ENCODE measurements at regions not wholly inside any gene's neighbourhood (a gene's known extent, or its start where the extent isn't known, plus 50 kb on each side); places are given as distances from the start of the nearest gene placed in this dataset.
"Not testable (repeated sequence)": the region's sequence is repeated elsewhere in the genome, so short reads cannot be mapped to it uniquely, and the experiment has no call there.

GRCh38 chr2:78782196-78782595, 243.3 kb upstream of the REG3G start:
- intact Hi-C loops (cut with DNase I) = no loop called here
- no peak for DNase-seq

GRCh38 chr2:78811955-78812610, 213.4 kb upstream of the REG3G start:
- DNase-seq = no peak
- intact Hi-C loops (cut with DNase I) = no loop called here

DNA sequence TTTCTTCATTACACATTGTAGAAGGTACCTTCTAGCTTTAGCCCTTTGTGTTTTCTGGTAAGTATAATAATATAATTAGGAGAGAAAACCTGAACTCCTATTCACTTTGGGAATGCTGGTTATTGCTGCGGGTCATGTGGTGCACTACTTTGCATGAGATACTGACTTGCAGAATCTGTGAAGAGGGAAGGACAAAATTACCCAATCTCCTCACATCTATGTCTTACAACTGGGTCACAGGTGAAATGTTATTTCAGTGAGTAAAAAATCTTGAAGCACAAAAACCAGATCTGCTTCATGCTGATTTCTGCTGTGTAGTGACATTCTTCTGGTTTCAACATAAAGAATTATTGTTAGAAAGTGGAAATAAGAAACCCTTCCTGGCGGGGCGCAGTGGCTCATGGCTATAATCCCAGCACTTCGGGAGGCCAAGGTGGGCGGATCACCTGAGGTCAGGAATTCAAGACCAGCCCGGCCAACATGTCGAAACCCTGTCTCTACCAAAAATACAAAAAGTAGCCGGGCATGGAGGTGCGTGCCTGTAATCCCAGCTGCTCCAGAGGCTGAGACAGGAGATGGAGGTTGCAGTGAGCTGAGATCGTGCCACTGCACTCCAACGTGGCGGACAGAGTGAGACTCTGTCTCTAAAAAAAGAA, 211.0 kb upstream of the REG3G start:
- intact Hi-C loops (cut with DNase I) = no loop called here
- no peak for DNase-seq

GRCh38 chr2:78817430-78817829, 208.1 kb upstream of the REG3G start:
- intact Hi-C loops (cut with DNase I) = no loop called here
- no peak for DNase-seq

DNA sequence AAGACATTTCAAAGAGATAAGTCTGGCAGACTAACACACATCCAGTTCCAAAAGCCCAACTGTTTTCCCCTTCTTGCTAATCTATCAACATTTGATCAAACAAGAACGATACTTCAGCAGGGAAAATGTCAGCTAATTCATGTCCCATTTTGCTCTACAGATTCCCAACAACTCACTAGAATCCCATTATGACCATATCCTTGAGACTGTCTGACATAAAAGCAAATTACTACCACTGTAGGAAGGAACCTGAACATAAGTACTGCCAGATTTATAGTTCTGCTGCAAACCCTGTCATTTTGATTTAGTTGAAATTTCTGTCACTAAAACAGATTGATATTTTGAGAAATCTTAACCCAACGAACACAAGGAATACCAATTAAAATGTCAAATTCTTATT, 193.0 kb upstream of the REG3G start:
- intact Hi-C loops (cut with DNase I) = no loop called here
- DNase-seq = no peak

DNA sequence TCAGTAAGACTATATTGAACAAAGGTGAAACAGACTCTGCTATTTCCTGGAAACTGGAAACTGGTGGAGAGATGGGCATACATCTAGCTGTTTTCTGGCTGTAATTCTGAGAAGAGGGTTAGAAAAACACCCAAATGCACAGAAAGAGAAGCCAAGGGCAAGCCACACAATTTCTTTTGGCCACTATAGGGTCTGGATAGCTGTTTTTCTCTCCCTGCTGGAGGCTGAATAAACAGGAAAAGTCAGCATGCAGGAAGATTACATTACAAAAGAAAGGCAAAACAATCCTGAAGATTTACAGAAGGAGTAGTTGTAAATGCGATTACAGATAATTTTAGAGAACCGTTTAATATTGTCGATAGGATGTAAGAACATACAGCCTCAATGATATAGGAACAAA, 186.2 kb upstream of the REG3G start:
- DNase-seq = no peak
- intact Hi-C loops (cut with DNase I) = no loop called here

DNA sequence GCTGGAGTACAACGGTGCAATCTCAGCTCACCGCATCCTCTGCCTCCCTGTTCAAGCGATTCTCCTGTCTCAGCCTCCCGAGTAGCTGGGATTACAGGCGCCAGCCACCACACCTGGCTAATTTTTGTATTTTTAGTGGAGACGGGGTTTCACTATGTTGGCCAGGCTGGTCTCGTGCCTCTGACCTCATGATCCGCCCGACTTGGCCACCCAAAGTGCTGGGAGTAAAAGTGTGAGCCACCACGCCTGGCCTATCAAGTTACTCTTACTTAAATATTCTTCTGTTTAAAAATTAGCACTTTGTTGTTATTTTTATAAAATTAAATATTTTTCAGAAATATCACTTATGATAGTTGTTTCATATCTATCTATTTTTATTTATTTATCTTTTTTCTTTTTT, 185.2 kb upstream of the REG3G start:
- DNase-seq; intact Hi-C loops (cut with DNase I): not testable (repeated sequence)

GRCh38 chr2:78845664-78846185, 179.8 kb upstream of the REG3G start:
- intact Hi-C loops (cut with DNase I) = no loop called here
- no peak for DNase-seq

DNA sequence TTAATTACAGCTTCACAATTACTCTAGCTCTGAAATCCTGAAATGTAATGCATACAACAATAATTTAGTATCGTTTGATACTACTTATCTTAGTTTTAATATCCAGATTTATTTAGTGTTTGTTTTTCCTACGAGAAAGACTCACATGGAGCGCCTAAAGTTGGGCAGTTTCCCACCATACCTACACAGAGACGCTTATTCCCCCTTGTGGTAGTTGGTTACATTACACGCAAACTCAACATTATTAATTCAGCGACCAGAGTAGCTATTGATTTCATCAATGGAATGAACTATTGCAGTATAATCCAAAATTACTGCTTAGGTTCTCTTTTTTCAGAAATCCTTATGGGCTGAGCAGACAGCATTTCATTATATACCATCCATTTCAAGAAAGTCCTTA, 164.0 kb upstream of the REG3G start:
- DNase-seq = peak in 6 of 42 donors; percentile 3 to 53 (median 10)
- intact Hi-C loops (cut with DNase I) = no loop called here

GRCh38 chr2:78864205-78864604, 161.3 kb upstream of the REG3G start:
- intact Hi-C loops (cut with DNase I) = no loop called here
- DNase-seq = peak in 34 of 42 donors; percentile 2 to 61 (median 25)

DNA sequence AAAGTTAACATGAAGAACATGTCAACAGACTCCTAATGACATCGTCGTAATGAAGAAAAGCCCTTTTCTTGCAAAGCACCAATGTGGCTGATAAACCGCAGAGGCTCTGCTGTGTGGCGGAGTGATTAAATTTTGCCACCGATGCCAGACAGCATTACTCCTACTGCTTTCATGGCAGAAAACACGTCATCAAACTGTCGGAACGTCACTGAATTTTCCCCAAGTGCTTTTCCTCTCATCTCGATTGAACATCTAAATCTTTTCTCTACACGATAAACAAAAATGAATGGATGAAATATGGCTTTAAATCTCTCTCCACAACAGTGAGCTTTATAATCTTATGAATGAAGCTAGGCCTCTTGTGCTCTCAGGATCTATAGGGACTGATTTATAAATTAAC, 159.8 kb upstream of the REG3G start:
- intact Hi-C loops (cut with DNase I) = no loop called here
- no peak for DNase-seq

DNA sequence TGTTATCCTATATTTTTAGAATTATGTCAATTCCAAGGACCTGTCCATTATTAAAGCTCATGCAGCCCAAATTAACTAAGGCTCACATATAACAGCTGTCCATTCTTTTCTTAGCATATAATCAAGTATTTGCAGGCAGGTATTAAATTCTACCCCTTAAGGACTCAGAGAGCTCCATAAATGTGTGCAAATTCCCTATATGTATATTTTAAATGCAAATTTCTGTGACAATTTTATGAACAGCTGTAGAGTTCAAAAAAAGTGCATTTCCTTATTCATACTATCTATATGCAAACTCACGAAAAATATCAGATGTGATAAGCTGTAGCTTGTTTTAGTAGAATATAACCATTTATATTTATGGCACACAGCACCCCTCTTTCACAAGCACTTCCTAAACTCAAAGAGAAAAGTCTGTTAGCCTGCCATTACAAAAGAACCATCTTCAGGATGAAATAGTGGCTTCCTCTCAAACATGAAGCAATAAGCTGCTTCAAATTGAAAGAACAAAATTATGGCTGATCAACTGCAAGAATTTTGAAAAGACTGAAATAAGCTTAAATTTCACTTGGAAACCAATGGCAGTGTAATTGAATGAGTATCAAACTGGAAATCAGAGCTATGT, 155.0 kb upstream of the REG3G start:
- no peak for DNase-seq
- intact Hi-C loops (cut with DNase I) = no loop called here

DNA sequence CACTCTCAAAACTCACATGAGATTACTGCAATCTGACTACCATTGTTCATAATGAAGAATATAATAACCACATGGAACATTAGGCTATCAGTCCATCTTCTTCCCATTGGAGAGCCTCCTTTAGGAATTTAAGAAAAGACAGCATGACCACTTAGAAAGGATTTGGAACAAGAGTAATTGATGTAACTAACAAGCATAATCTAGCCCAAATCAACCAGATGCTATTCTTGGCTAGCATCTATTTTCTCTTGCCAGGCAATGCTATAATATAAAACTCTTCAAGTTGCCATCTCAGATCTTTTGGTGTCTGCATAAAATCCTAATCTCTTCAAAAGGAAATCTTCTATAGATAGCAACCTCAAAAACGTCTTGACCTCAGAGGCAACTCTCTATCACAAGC, 152.0 kb upstream of the REG3G start:
- intact Hi-C loops (cut with DNase I) = no loop called here
- DNase-seq = no peak

GRCh38 chr2:78876316-78876688, 149.2 kb upstream of the REG3G start:
- intact Hi-C loops (cut with DNase I) = no loop called here

GRCh38 chr2:78887446-78887845, 138.1 kb upstream of the REG3G start:
- intact Hi-C loops (cut with DNase I) = no loop called here
- no peak for DNase-seq

More at GRCh38 chr2:78876316-78876688, 149.2 kb upstream of the REG3G start:
- no peak for DNase-seq

GRCh38 chr2:78890935-78891334, 134.6 kb upstream of the REG3G start:
- intact Hi-C loops (cut with DNase I) = no loop called here
- DNase-seq = peak in 11 of 42 donors; percentile 3 to 37 (median 9)

GRCh38 chr2:78892295-78892694, 133.2 kb upstream of the REG3G start:
- no peak for DNase-seq
- intact Hi-C loops (cut with DNase I) = no loop called here

GRCh38 chr2:78895022-78895421, 130.5 kb upstream of the REG3G start:
- intact Hi-C loops (cut with DNase I) = no loop called here
- DNase-seq = no peak

- intact Hi-C loops (cut with DNase I) = no loop called here
- no peak for DNase-seq
Observed at GRCh38 chr2:78896536-78896935, 129.0 kb upstream of the REG3G start.

GRCh38 chr2:78907089-78907488, 118.4 kb upstream of the REG3G start:
- DNase-seq = no peak
- intact Hi-C loops (cut with DNase I) = no loop called here

DNA sequence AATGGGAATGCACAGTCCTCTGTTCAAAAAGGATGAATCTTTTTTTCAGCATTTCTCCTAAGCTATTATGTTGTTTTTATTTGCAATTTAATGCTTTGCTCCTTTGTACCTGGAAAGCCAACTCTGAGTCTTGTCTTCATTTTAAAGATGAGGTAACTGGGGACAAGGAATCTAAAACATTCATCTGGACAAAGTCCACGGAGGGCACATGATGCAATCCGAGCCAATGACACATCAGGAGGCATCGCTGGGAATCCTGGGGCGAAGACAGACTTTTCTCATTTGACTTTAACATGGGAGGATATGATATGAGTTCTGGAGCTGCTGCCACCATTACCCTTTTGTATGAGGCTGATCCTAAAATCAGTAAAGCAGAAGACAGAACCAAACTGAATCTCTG, 116.5 kb upstream of the REG3G start:
- intact Hi-C loops (cut with DNase I) = no loop called here
- DNase-seq = no peak

Measured in head of caudate nucleus (tissue), 42 donors.